HG03097 (cell line): ENCODE measurements at regions not wholly inside any gene's neighbourhood (a gene's known extent, or its start where the extent isn't known, plus 50 kb on each side); places are given as distances from the start of the nearest gene placed in this dataset.
"Not testable (repeated sequence)": the region's sequence is repeated elsewhere in the genome, so short reads cannot be mapped to it uniquely, and the experiment has no call there.

Source experiments
- ATAC-seq: cut with Tn5 transposase; IDR thresholded peaks from one replicate; pipeline ENCODE4 v1.9.1; 2021; ENCODE audit not compliant: unreplicated experiment, low FRiP score

DNA sequence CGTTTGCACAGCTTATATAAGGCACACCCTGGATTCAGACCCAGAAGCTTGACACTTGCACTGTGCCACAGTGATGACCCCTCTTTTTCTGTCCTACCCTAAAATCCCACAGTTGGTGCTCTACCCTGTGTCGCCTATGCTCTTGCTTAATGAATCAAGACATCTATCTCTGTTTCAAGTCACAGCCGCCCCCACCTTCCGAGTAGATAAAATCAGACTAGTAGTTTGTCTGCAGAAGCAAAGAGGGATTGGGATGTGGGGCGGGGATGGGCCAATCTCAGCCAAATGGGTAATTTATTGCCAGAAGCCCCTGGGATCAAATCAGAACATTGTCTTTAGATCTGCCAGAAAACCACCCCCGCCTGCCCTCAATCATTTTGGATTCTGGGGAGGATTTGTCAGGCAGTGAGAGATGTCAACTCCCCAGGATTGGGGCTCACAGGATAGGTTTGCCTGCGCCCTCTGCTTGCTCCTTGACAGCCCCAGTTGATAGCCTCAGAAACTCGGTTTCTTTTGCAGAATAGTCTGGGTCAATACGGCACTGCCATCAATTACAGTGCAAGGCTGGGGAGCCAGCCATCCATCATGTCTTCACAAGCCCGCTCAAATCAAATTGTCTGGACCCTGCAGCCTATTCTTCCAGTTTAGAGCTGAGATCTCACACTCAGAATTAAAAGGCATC is 520.8 kb downstream of the GRIN2A start:
- ATAC-seq, result no peak

DNA sequence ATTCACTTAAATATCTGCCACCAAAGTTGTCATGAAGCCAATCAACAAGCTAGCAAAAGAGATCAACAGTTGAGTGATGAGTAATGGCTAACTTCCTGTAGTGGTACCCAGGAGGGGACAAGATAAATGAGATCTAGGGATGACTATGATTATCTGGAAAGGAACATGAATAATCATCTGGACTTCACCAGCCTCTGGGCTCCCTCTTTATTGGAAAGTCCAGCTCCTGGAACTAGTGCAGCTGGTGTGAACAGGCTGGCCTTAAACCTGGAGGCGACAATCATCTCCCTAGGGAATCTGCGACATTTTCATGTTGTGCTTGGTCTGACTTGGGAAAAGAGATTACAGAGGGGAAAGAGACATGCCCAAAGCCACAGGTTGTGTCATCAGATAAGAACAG is 518.6 kb downstream of the GRIN2A start:
- no peak for ATAC-seq

DNA sequence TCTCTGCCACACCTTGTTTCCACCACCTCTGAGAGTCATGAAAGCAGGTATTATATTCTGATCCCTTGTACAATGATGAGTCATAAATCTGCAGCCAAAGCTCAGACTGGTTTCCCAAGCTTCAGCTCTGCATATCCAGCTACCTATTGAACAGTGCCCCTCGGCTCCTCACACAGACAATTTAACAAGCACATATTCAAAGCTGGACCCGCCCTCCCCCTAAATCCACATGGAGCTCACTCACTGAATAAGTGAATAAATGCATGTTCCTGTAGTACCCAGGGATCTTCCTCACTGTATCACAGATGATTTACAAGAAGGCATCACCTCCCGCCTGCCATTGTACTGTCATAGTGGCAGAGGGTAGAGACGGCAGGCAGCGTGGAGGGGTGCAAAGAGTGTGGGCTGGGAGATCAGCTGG is 516.4 kb downstream of the GRIN2A start:
- no peak for ATAC-seq

DNA sequence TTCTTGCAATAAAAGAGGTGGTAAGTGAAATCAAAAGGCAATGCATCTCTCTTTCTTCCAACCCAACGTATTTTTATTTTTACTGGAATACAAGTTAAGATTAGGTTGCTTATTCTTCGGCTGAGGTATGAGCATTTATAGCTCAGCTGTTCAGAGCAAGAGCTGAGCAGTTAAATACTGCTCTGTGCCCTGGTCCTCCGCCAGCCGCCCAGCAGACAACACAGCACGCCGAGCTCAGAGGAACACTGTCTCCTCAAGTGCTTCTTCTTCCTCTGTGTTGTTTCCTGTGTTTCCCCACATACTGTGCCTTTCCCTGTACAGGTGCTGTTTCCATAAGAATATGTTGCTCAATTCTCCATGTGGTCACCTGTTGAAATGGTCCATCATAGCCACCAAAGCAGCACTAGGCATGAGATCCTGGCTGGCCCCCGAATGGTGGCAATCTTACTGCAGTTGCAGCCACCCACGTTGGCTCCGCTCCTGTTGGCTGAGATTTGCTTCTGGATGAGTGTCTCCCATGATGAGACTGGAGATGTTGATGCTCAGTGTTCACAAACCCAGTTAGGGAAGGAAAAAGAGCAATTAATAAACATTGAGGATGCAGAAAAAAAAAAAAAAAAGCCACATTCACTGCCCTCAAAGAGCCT is 515.3 kb downstream of the GRIN2A start:
- ATAC-seq, result no peak

DNA sequence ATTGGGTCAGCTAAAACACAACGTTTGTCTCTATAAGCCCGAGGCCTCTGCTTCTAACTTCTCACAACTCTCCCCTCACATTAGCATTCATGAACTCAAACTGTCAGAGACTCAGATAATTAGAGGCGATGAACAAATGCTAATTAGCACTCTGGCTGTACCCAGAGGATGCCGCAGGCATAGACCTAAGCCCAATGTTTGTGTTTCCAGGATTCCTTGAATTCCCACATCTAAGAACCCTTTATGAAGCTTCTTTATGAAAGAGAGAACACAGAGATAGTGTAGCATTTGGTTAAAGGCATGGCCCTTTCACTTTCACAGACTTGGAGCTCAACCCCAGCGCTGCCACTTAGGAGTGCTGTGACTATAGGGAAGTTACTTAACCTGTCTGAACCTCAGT is 512.2 kb downstream of the GRIN2A start:
- no peak for ATAC-seq

DNA sequence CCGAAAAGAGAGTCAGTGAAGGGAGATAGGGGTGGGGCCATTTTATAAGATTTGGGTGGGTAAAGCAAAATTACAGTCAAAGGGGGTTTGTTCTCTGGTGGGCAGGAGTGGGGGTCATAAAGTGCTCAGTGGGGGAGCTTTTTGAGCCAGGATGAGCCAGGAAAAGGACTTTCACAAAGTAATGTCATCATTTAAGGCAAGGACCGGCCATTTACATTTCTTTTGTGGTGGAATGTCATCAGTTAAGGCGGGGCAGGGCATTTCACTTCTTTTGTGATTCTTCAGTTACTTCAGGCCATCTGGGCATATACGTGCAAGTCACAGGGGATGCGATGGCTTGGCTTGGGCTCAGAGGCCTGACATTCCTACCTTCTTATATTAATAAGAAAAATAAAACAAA is 511.6 kb downstream of the GRIN2A start:
- not testable (repeated sequence) for ATAC-seq

DNA sequence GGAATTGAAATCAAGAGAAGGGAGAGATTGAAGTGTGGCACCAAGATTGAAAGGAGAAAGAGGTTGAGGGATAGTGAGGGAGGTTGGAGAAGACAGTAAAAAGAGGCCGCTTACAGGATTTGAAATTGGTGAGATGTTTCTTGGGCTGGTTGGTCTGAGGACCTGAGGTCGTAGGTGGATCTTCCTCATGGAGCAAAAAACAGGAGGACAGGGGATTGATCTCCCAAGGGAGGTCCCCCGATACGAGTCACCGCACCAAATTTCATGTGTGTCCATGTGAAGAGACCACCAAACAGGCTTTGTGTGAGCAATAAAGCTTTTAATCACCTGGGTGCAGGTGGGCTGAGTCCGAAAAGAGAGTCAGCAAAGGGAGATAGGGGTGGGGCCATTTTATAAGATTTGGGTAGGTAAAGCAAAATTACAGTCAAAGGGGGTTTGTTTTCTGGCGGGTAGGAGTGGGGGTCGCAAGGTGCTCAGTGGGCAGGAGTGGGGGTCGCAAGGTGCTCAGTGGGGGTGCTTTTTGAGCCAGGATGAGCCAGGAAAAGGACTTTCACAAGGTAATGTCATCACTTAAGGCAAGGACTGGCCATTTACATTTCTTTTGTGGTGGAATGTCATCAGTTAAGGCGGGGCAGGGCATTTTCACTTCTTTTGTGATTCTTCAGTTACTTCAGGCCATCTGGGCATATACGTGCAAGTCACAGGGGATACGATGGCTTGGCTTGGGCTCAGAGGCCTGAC is 505.5 kb downstream of the GRIN2A start:
- not testable (repeated sequence) for ATAC-seq

DNA sequence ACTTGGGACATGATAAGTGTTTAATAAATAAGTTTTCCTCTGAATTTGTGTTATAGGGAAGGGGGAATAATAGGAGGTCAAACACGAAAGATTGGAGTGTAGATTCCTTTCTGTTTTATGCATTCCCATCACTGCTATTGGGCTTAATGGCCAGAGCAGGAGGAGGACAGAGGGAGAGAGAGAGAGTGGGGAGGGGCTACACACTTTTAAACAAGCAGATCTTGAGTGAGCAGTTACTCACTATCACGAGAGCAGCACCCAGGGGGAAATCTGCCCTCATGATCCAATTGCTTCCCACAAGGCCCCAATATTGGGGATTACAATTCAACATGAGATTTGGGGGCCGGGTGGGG is 505.0 kb downstream of the GRIN2A start:
- no peak for ATAC-seq

DNA sequence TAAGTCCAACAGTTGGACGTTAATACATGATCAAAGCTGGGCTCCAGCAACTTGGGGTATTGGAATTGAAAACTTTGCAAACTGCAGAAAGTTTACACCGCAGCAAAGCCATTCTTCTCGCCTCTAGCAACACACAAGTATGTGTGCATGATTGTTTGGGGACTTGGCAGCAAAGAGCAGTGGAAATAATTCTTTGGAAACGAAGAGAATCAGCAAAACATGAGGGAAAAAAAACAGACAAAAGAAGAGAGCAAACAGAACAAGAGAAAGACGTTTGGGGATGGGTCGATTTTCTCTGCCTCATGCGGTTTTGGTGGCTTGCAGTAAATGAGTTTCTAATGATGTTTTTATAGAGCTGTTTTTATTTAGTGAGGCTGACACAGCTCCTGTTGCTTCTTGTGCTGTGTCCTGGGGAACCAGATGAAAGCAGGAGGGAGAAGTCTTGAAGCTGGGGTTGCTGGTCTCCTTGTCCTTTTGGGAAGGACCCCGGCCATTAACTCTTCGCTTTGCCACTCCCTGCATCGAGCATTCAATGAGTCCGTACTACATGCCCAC is 502.9 kb downstream of the GRIN2A start:
- no peak for ATAC-seq

DNA sequence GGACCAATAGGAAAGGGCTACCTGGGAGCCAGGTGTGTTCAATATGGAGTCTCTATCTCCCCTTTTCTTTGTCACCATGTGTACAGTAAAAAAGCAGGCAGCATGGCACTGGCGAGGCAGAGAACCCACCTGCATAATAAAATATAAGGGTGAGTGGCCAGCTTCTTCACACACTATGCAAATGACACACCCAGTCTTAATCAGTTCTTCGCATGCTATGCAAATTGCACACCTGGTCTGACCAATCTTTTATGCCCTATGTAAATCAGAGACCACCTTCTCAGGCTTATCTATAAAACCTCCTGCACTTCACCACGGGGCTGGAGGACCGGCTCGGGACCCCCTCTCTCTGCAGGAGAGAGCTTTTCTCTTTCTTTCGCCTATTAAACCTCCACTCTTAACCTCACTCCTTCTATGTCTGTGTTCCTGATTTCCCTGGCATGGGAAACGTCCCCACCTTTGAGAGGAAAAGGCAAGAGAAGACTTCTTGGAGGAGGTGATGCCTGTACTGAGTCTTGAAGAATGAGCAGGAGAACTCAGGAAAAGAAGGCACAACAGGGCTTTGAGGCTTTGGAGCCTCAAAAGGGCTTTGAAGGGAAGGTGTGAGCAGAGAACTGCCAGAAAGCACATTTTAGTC is 502.1 kb downstream of the GRIN2A start:
- ATAC-seq, result no peak

DNA sequence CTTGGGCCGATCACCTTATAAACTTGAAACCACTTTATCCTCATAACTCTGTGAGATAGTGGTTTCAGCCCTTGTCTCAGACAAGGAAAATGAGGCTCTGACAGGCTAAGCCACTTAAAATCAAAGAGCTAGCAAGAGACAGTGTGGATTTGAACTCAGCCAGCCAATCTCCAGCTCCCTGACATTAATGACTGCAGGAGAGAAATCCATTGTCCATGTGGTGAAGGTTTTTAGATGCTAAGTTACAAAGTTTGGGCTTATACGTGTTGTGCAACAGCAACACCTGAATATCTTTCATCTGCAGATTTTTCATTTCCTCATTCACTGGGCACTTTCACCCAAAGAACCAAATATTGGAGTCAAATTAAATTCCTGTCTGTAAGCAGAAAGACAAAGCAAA is 501.3 kb downstream of the GRIN2A start:
- no peak for ATAC-seq

DNA sequence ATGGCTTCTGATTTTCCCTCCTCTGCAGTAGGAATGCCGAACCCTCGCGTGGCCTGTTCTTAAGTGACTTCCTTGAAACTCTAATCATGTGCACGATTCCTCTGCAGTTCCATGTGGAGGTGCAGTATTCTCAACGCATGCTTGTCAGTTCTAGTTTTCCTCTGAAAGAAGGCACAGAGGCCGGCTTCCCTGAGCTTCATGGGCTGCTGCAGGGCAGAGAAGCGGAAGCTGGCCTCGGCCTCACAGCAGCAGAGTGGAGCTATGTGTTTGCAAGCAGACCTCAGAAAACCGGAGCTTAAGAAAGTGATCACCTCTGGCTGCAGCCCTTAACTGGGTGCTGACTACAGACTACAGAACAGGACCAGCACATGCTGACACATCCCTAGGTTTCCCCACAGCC is 500.7 kb downstream of the GRIN2A start:
- ATAC-seq, result no peak

DNA sequence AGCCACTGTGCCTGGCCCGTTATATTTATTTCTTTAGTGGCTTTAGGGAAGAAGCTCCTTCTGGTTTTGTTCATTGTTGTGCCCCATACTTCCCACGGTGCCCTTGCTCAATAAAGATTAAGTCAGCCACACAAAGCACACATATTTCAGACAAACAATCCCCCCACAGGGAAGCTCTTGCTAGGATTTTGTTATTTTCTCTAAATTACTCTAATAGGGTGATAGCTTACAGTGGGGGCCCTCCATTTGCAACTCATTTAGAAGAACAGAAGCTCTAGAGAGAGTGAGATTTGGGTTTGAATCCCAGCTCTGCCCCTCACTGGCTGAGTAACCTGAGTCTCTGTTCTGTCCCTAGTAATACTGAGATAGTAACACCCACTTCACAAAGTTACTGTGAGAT is 499.9 kb downstream of the GRIN2A start:
- ATAC-seq, result no peak

DNA sequence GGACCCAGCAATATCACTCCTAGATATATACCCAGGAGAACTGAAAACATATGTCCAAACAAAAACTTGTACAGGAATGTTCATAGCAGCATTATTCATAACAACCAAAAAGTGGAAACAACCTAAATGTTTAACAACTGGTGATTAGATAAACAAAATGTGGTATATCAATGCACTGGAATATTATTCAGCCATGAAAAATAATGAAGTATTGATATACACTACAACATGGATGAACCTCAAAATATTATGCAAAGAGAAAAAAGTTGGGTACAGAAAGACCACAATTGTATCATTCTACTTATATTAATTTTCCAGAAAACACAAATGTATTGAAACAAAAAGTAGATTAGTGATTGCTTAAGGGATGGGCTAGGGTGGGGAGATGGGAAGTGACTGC is 498.6 kb downstream of the GRIN2A start:
- ATAC-seq, result no peak

DNA sequence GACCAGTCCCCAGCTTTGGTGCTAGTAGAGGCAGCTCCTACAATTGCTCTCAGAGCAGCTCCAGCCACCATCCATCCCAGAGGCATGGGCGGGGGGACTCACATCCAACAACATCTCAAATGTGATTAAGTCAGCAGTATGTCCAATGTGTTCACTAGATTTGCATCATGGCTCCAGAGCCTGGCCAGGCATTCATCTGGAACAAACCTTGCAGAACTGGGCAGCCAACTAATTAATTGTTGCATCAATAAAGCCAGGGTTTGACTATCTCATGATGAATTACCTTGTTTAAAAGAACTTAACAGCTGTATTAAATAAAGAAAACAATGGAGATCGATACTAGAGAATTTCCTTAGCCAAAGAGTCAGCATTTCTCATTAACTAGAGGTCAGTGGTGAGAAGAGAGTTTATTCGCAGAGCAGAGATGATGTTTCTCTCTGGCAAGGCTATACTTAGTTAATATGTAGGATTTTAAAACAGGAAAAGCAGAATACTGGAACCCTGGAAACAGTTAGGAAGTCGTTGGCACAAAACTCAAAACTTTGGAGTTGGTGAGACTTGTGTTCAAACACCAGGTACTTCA is 494.4 kb downstream of the GRIN2A start:
- ATAC-seq, result no peak

DNA sequence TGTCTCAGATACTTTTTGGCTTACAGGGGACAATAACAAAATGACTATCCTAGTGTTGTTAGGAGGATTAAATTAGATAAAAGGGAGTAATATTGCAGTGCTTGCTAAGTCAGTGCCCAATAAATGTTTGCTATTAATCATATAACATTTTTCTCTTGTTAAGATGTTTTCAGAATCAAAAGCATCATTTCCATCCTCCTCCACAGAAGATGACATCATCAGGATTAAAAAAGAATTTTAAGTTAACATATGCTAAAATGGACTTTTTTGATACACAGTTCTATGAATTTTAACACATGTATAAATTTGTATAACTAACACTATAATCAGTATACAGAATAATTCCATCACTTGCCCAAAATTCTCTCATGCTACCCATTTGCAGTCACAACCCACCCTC is 492.6 kb downstream of the GRIN2A start:
- ATAC-seq, result no peak

DNA sequence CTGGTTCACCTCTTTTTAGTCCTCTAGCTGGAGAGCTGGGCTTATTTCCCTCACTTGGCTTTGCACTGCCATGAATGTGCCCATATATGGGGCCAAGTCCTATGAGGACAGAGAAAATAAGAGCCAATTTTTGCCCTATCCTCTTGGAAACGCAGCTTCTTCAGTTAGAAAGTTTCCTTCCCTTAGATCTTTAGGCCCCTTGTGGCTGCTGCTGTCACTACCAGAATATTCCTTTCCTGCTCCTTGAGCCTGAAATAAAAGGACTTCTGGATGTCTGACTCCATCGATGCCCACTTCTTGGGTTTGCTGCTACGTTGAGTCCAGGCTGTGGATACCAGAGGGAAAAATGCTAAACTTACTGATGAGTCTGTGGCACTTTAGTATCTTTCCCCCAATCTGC is 487.1 kb downstream of the GRIN2A start:
- ATAC-seq, result no peak
